Parathyroid adenoma (tissue), 2 donors: ENCODE measurements at regions not wholly inside any gene's neighbourhood (a gene's known extent, or its start where the extent isn't known, plus 50 kb on each side); places are given as distances from the start of the nearest gene placed in this dataset.
"Not testable (repeated sequence)": the region's sequence is repeated elsewhere in the genome, so short reads cannot be mapped to it uniquely, and the experiment has no call there.

Experiments
- H2AFZ ChIP-seq: fragments of 300-600 bp; sonication (generic); one replicate; pipeline ENCODE4 v1.7.0; 2017; ENCODE audit warnings: antibody characterized with exemption, mild to moderate bottlenecking
- H3K27ac ChIP-seq: fragments of 300-600 bp; sonication (generic); one replicate; pipeline ENCODE4 v1.7.0; 2017
- H3K27me3 ChIP-seq: fragments of 300-600 bp; sonication (generic); one replicate; pipeline ENCODE4 v1.7.0; 2017; ENCODE audit warnings: low read length; ENCODE audit not compliant: control insufficient read depth, insufficient read depth
- H3K36me3 ChIP-seq: fragments of 300-600 bp; sonication (generic); one replicate; pipeline ENCODE4 v1.7.0; 2017; ENCODE audit warnings: low read length; ENCODE audit not compliant: control insufficient read depth, insufficient read depth
- H3K4me1 ChIP-seq: fragments of 300-600 bp; sonication (generic); one replicate; pipeline ENCODE4 v1.7.0; 2017; ENCODE audit warnings: control low read depth
- H3K4me2 ChIP-seq: fragments of 300-600 bp; sonication (generic); one replicate; pipeline ENCODE4 v1.7.0; 2017; ENCODE audit warnings: low read length
- H3K4me3 ChIP-seq: fragments of 300-600 bp; sonication (generic); one replicate; pipeline ENCODE4 v1.7.0; 2017; ENCODE audit warnings: low read depth, low read length
- H3K79me2 ChIP-seq: fragments of 300-600 bp; sonication (generic); one replicate; pipeline ENCODE4 v1.7.0; 2017; ENCODE audit warnings: control low read depth
- H3K9ac ChIP-seq: fragments of 300-600 bp; sonication (generic); one replicate; pipeline ENCODE4 v1.7.0; 2017; ENCODE audit warnings: mild to moderate bottlenecking
- H3K9me3 ChIP-seq: fragments of 300-600 bp; sonication (generic); one replicate; pipeline ENCODE4 v1.7.0; 2017; ENCODE audit warnings: low read length; ENCODE audit not compliant: control insufficient read depth
- CTCF ChIP-seq: fragments of 300-600 bp; sonication (generic); IDR thresholded peaks from one replicate; pipeline ENCODE4 v1.7.0; 2017; ENCODE audit warnings: antibody characterized with exemption, mild to moderate bottlenecking
- donor health status: primary hyperparathyroidism.

DNA sequence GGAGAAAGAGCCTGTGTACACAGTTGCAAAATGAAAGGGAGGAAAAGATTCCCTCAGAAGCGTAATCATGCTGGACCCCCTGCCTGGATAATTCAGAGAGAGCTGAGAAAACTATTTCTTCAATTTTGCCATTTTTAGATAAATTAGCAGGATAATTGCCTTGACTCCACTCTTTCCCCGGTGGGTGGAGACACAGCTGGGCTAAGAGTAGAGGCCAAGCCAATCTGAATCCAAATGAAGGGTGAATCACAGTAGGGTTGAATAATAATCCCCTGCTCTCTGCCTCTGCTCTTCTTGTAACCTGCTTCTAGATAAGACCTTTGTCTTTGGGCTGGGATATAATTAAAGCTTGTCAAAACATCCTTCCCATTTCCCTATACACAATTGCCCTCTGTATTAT lies 150.1 kb downstream of the CAPZA3 start:
- Histone ChIP-seq H2AFZ (no peak overlapping the region), H3K27ac (no peak overlapping the region), H3K9me3 (no peaks in the 10 kb centered on the region)

DNA sequence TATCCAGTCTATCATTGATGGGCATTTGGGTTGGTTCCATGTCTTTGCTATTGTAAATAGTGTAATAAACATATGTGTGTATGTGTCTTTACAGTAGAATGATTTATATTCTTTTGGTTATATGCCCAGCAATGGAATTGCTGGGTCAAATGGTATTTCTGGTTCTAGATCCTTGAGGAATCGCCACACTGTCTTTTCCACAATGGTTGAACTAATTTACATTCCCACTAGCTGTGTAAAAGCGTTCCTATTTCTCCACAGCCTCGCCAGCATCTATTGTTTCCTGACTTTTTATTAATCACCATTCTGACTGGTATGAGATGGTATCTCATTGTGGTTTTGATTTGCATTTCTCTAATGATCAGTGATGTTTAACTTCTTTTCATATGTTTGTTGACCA lies 152.7 kb downstream of the CAPZA3 start:
- H3K9me3 ChIP-seq, H3K9ac ChIP-seq, H3K4me2 ChIP-seq, H3K4me1 ChIP-seq, H3K4me3 ChIP-seq, H3K79me2 ChIP-seq, H3K27me3 ChIP-seq, H2AFZ ChIP-seq, H3K27ac ChIP-seq, H3K36me3 ChIP-seq: not testable (repeated sequence)

More for the DNA sequence above, 150.1 kb downstream of the CAPZA3 start:
- no peak for TF ChIP-seq CTCF
- H3K79me2 ChIP-seq: no peaks in the 10 kb centered on the region
- no peaks in the 10 kb centered on the region for H3K36me3 ChIP-seq
- H3K27me3 ChIP-seq: no peaks in the 10 kb centered on the region
- no peaks in the 10 kb centered on the region for H3K4me1 ChIP-seq
- H3K4me2 ChIP-seq: no peak overlapping the region
- H3K4me3 ChIP-seq: no peak overlapping the region
- H3K9ac ChIP-seq: no peak overlapping the region

- Histone ChIP-seq H2AFZ (no peak overlapping the region), H3K4me3 (no peak overlapping the region), H3K4me1 (no peaks in the 10 kb centered on the region), H3K9me3 (no peaks in the 10 kb centered on the region), H3K9ac (no peak overlapping the region), H3K36me3 (no peaks in the 10 kb centered on the region), H3K27ac (no peak overlapping the region), H3K79me2 (no peaks in the 10 kb centered on the region), H3K4me2 (no peak overlapping the region), H3K27me3 (no peaks in the 10 kb centered on the region)
- TF ChIP-seq CTCF: no peak
These were observed 157.6 kb downstream of the CAPZA3 start for GRCh38 chr12:18895540-18895939.

DNA sequence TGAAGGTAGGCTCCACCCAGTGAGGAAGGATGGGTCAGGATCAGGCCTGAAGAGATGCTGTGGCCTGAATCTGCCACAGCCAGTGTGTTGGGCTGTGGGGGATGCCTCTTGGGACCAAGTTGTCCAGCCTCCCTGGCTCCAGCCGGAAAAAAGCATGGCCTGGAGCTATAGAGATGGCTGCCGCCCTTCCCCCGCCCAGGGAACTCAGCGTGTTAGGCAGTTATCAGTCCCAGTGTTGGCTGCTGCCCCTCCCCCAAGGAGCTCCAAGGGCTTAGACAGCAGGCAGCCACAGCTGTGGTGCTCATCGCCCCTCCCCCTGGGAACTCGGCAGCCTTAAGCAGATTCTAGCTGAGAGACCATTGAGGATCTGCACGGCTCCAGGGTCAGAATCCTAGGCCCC lies 158.0 kb downstream of the CAPZA3 start:
- H3K9ac ChIP-seq: no peak overlapping the region
- no peaks in the 10 kb centered on the region for H3K27me3 ChIP-seq
- no peaks in the 10 kb centered on the region for H3K9me3 ChIP-seq
- no peak overlapping the region for H3K4me3 ChIP-seq
- TF ChIP-seq CTCF: no peak
- H3K4me2 ChIP-seq: no peak overlapping the region
- H2AFZ ChIP-seq: no peak overlapping the region
- no peaks in the 10 kb centered on the region for H3K36me3 ChIP-seq
- H3K27ac ChIP-seq: no peak overlapping the region
- no peaks in the 10 kb centered on the region for H3K4me1 ChIP-seq
- H3K79me2 ChIP-seq: no peaks in the 10 kb centered on the region

GRCh38 chr12:18897823-18898222 lies 159.9 kb downstream of the CAPZA3 start:
- Histone ChIP-seq H3K79me2 (no peaks in the 10 kb centered on the region), H3K4me3 (no peak overlapping the region), H3K27me3 (no peaks in the 10 kb centered on the region), H3K9me3 (no peaks in the 10 kb centered on the region), H3K36me3 (no peaks in the 10 kb centered on the region), H3K9ac (no peak overlapping the region), H2AFZ (no peak overlapping the region), H3K4me1 (no peaks in the 10 kb centered on the region), H3K4me2 (no peak overlapping the region), H3K27ac (no peak overlapping the region)
- no peak for TF ChIP-seq CTCF
